MM.1S (cell line): ENCODE measurements at regions not wholly inside any gene's neighbourhood (a gene's known extent, or its start where the extent isn't known, plus 50 kb on each side); places are given as distances from the start of the nearest gene placed in this dataset.

Experiments used
- CTCF ChIP-seq: fragments of 300-600 bp; sonication (generic); IDR thresholded peaks from 2 replicates; pipeline ENCODE4 v1.5.1; 2016; ENCODE audit warnings: antibody characterized with exemption, low read length, mixed read lengths
- EZH2 ChIP-seq: fragments of 300-600 bp; sonication (generic); optimal IDR thresholded peaks from 2 replicates; pipeline ENCODE3; 2017; ENCODE audit warnings: low read depth, mild to moderate bottlenecking, antibody characterized with exemption, low read length, mixed read lengths
- EZH2phosphoT487 ChIP-seq: fragments of 300-600 bp; sonication (generic); IDR thresholded peaks from 2 replicates; pipeline ENCODE4 v1.6.1; 2018; ENCODE audit warnings: antibody characterized with exemption, low read length

- TF ChIP-seq CTCF = no peak
- no peak for TF ChIP-seq EZH2phosphoT487
- TF ChIP-seq EZH2 = no peak
Observed at GRCh38 chr2:142330458-142330857, 199.6 kb upstream of the LRP1B start.
